ENCODE measurements at regions not wholly inside any gene's neighbourhood (a gene's known extent, or its start where the extent isn't known, plus 50 kb on each side); places are given as distances from the start of the nearest gene placed in this dataset.

DNA sequence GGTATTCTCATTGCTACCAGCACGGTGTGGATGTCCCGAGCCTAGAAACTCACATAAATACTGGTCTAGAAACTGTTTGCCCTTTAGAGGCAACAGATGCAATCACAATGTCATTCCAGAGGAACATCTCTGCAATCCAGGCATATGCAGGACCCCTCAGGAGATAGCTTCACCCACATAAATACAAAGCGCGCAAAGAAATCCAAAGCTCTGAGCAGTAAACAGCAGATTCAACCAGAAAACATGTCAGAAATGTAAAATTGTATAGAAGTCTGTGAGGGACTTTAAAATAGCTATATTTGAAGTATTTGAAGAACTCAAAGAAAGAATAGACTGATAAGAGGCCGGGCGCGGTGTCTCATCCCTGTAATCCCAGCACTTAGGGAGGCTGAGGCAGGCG is 291.7 kb downstream of the FAM43A start:
- H3K9ac ChIP-seq (ENCODE audit: low read depth, low read length), result no peak overlapping the region
- H3K27me3 ChIP-seq (ENCODE audit: insufficient read depth, low read length, poor library complexity), result no peaks in the 10 kb centered on the region
- no peak for TF ChIP-seq EZH2 (IDR thresholded peaks at IDR 0.05; ENCODE audit: borderline replicate concordance, low read depth, low read length, severe bottlenecking)
- TF ChIP-seq, protein P1, sequence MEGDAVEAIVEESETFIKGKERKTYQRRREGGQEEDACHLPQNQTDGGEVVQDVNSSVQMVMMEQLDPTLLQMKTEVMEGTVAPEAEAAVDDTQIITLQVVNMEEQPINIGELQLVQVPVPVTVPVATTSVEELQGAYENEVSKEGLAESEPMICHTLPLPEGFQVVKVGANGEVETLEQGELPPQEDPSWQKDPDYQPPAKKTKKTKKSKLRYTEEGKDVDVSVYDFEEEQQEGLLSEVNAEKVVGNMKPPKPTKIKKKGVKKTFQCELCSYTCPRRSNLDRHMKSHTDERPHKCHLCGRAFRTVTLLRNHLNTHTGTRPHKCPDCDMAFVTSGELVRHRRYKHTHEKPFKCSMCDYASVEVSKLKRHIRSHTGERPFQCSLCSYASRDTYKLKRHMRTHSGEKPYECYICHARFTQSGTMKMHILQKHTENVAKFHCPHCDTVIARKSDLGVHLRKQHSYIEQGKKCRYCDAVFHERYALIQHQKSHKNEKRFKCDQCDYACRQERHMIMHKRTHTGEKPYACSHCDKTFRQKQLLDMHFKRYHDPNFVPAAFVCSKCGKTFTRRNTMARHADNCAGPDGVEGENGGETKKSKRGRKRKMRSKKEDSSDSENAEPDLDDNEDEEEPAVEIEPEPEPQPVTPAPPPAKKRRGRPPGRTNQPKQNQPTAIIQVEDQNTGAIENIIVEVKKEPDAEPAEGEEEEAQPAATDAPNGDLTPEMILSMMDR (IDR thresholded peaks at IDR 0.05; ENCODE audit: borderline replicate concordance, extremely low read depth, low read length, poor library complexity, severe bottlenecking), result no peak
- no peaks in the 10 kb centered on the region for H3K4me1 ChIP-seq (ENCODE audit: insufficient read depth, low read length)
- H2AFZ ChIP-seq (ENCODE audit: low read depth, low read length), result no peak overlapping the region
- H3K36me3 ChIP-seq (ENCODE audit: insufficient read depth, low read length), result no peaks in the 10 kb centered on the region
- H4K20me1 ChIP-seq (ENCODE audit: insufficient read depth, low read length), result no peaks in the 10 kb centered on the region
- H3K27ac ChIP-seq (ENCODE audit: low read length), result no peak overlapping the region
- H3K9me3 ChIP-seq (ENCODE audit: insufficient read depth, low read length, severe bottlenecking), result no peaks in the 10 kb centered on the region
- no peaks in the 10 kb centered on the region for H3K79me2 ChIP-seq (ENCODE audit: insufficient read depth, low read length)
- no peak for ATAC-seq (ENCODE audit: insufficient read depth, low read depth)
- DNase-seq, result no peak
- H3K4me2 ChIP-seq (ENCODE audit: insufficient read depth, low read length), result no peak overlapping the region
- H3K4me3 ChIP-seq (ENCODE audit: low read depth in 1 of 2, low read length in 2 of 2), result no peak overlapping the region

DNA sequence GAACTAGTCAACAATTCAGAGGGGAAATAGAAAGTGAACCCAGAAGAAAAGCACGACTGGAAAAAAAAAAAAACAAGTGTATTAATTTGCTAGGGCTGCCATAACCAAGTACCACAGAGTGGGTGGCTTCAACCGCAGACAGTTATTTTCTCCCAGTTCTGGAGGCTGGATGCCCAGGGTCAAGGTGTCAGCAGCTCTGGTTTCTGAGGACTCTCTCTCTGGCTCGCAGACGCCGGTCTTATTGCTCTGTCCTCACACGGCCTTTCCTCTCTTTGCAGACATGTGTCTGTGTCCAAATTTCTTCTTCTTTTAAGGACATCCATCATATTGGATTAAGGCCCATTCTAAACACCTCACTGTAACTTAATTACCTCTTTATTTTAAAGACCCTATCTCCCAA is 291.8 kb downstream of the XXYLT1 start:
- DNase-seq (no peak), ATAC-seq (ENCODE audit: insufficient read depth, low read depth) (no peak)
- H3K9ac ChIP-seq (ENCODE audit: low read depth, low read length), result no peak overlapping the region
- no peaks in the 10 kb centered on the region for H3K36me3 ChIP-seq (ENCODE audit: insufficient read depth, low read length)
- H3K79me2 ChIP-seq (ENCODE audit: insufficient read depth, low read length), result no peaks in the 10 kb centered on the region
- no peak overlapping the region for H3K27ac ChIP-seq (ENCODE audit: low read length)
- H3K4me3 ChIP-seq (ENCODE audit: low read depth in 1 of 2, low read length in 2 of 2), result no peak overlapping the region
- no peak overlapping the region for H2AFZ ChIP-seq (ENCODE audit: low read depth, low read length)
- no peaks in the 10 kb centered on the region for H3K27me3 ChIP-seq (ENCODE audit: insufficient read depth, low read length, poor library complexity)
- no peak for TF ChIP-seq EZH2 (IDR thresholded peaks at IDR 0.05; ENCODE audit: borderline replicate concordance, low read depth, low read length, severe bottlenecking)
- TF ChIP-seq, protein P1 (IDR thresholded peaks at IDR 0.05; ENCODE audit: borderline replicate concordance, extremely low read depth, low read length, poor library complexity, severe bottlenecking), result no peak
- H3K4me2 ChIP-seq (ENCODE audit: insufficient read depth, low read length), result no peak overlapping the region
- no peaks in the 10 kb centered on the region for H3K9me3 ChIP-seq (ENCODE audit: insufficient read depth, low read length, severe bottlenecking)
- no peaks in the 10 kb centered on the region for H4K20me1 ChIP-seq (ENCODE audit: insufficient read depth, low read length)
- no peaks in the 10 kb centered on the region for H3K4me1 ChIP-seq (ENCODE audit: insufficient read depth, low read length)

DNA sequence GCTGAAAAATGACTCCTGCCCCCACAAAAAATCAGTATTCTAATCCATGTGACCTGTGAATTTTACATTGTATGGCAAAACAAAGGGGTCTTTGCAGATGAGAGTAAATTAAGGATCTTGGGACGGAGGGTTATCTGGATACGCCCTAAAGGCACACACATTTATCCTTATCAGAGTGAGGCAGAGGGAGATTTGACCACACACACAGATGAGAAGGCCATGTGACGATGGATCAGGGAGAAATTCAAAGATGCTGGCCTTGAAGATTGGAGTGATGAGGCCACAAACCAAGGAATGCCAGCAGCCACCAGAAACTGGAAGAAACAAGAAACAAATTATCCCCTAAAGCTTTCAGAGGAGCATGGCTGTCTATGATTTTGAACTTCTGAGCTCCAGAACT is 288.5 kb downstream of the XXYLT1 start:
- Histone ChIP-seq H2AFZ (ENCODE audit: low read depth, low read length) (no peak overlapping the region), H3K9me3 (ENCODE audit: insufficient read depth, low read length, severe bottlenecking) (no peaks in the 10 kb centered on the region), H3K36me3 (ENCODE audit: insufficient read depth, low read length) (no peaks in the 10 kb centered on the region), H4K20me1 (ENCODE audit: insufficient read depth, low read length) (no peaks in the 10 kb centered on the region), H3K27ac (ENCODE audit: low read length) (no peak overlapping the region), H3K9ac (ENCODE audit: low read depth, low read length) (no peak overlapping the region), H3K79me2 (ENCODE audit: insufficient read depth, low read length) (no peaks in the 10 kb centered on the region), H3K4me1 (ENCODE audit: insufficient read depth, low read length) (no peaks in the 10 kb centered on the region), H3K4me3 (ENCODE audit: low read depth in 1 of 2, low read length in 2 of 2) (no peak overlapping the region), H3K27me3 (ENCODE audit: insufficient read depth, low read length, poor library complexity) (no peaks in the 10 kb centered on the region), H3K4me2 (ENCODE audit: insufficient read depth, low read length) (no peak overlapping the region)
- TF ChIP-seq, protein P1 (IDR thresholded peaks at IDR 0.05; ENCODE audit: borderline replicate concordance, extremely low read depth, low read length, poor library complexity, severe bottlenecking), result no peak
- TF ChIP-seq EZH2 (IDR thresholded peaks at IDR 0.05; ENCODE audit: borderline replicate concordance, low read depth, low read length, severe bottlenecking), result no peak
- no peak for ATAC-seq (ENCODE audit: insufficient read depth, low read depth)
- DNase-seq, result no peak

DNA sequence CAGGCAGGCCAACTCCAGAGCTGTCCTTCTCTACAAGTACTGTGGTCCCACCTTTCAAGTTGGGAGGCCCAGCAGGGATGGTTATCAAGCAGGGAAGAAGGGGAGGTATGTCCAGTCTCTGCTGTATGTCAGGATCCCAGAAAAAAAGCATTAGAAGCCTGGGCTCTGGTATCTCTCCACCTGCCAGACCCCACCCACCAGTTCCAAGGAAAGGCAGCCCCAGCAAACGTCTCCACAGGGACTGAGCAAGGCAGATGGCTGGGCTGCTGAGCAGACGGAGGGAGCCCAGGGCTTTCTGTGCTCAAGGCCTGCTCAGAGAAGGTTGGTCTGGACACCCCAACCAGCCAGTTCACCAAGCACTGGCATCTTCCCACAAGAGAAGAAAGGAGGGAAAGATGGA is 287.8 kb downstream of the XXYLT1 start:
- Histone ChIP-seq H2AFZ (ENCODE audit: low read depth, low read length) (no peak overlapping the region), H4K20me1 (ENCODE audit: insufficient read depth, low read length) (no peaks in the 10 kb centered on the region), H3K9ac (ENCODE audit: low read depth, low read length) (no peak overlapping the region), H3K36me3 (ENCODE audit: insufficient read depth, low read length) (no peaks in the 10 kb centered on the region), H3K4me3 (ENCODE audit: low read depth in 1 of 2, low read length in 2 of 2) (no peak overlapping the region), H3K27ac (ENCODE audit: low read length) (no peak overlapping the region), H3K9me3 (ENCODE audit: insufficient read depth, low read length, severe bottlenecking) (no peaks in the 10 kb centered on the region), H3K4me2 (ENCODE audit: insufficient read depth, low read length) (no peak overlapping the region), H3K79me2 (ENCODE audit: insufficient read depth, low read length) (no peaks in the 10 kb centered on the region), H3K4me1 (ENCODE audit: insufficient read depth, low read length) (no peaks in the 10 kb centered on the region), H3K27me3 (ENCODE audit: insufficient read depth, low read length, poor library complexity) (no peaks in the 10 kb centered on the region)
- TF ChIP-seq EZH2 (IDR thresholded peaks at IDR 0.05; ENCODE audit: borderline replicate concordance, low read depth, low read length, severe bottlenecking), result no peak
- TF ChIP-seq, protein P1 (IDR thresholded peaks at IDR 0.05; ENCODE audit: borderline replicate concordance, extremely low read depth, low read length, poor library complexity, severe bottlenecking), result no peak
- ATAC-seq (ENCODE audit: insufficient read depth, low read depth), result no peak
- DNase-seq, result no peak
